ENCODE measurements at regions not wholly inside any gene's neighbourhood (a gene's known extent, or its start where the extent isn't known, plus 50 kb on each side); places are given as distances from the start of the nearest gene placed in this dataset.

GRCh38 chr2:120439637-120440384, 93.9 kb downstream of the INHBB start:
- no peak for DNase-seq (ENCODE audit: extremely low spot score)
- no peak overlapping the region for H3K27ac ChIP-seq (ENCODE audit: low read depth)
- WGBS: 92% methylated on average over 19 of the region's 19 CpGs

GRCh38 chr2:120440521-120441350, 94.8 kb downstream of the INHBB start:
- no peak overlapping the region for H3K27ac ChIP-seq (ENCODE audit: low read depth)
- DNase-seq (ENCODE audit: extremely low spot score): no peak
- no peaks in the 10 kb centered on the region for H3K36me3 ChIP-seq (ENCODE audit: insufficient read depth)
- 94% methylated on average over 17 of the region's 17 CpGs for WGBS
- H3K4me1 ChIP-seq (ENCODE audit: insufficient read depth): no peaks in the 10 kb centered on the region
- H3K4me3 ChIP-seq (ENCODE audit: low read depth, low read length): no peak overlapping the region

More at GRCh38 chr2:120439637-120440384, 93.9 kb downstream of the INHBB start:
- H3K36me3 ChIP-seq (ENCODE audit: insufficient read depth): no peaks in the 10 kb centered on the region
- no peak overlapping the region for H3K4me3 ChIP-seq (ENCODE audit: low read depth, low read length)
- H3K4me1 ChIP-seq (ENCODE audit: insufficient read depth): no peaks in the 10 kb centered on the region

GRCh38 chr2:120441351-120441700, 95.4 kb downstream of the INHBB start:
- H3K4me1 ChIP-seq (ENCODE audit: insufficient read depth): no peaks in the 10 kb centered on the region
- H3K4me3 ChIP-seq (ENCODE audit: low read depth, low read length): no peak overlapping the region
- no peak for DNase-seq (ENCODE audit: extremely low spot score)
- H3K27ac ChIP-seq (ENCODE audit: low read depth): no peak overlapping the region
- 74% methylated on average over 9 of the region's 9 CpGs for whole genome bisulfite sequencing
- no peaks in the 10 kb centered on the region for H3K36me3 ChIP-seq (ENCODE audit: insufficient read depth)

GRCh38 chr2:120441744-120442471, 96.0 kb downstream of the INHBB start:
- peak overlapping the region; percentile 16 for H3K4me3 ChIP-seq (ENCODE audit: low read depth, low read length)
- 8% methylated on average over 41 of the region's 41 CpGs for WGBS
- H3K27ac ChIP-seq (ENCODE audit: low read depth): no peak overlapping the region
- no peak for DNase-seq (ENCODE audit: extremely low spot score)
- H3K4me1 ChIP-seq (ENCODE audit: insufficient read depth): no peaks in the 10 kb centered on the region
- H3K36me3 ChIP-seq (ENCODE audit: insufficient read depth): no peaks in the 10 kb centered on the region

- 4% methylated on average over 16 of the region's 16 CpGs for WGBS
- DNase-seq (ENCODE audit: extremely low spot score): no peak
- Histone ChIP-seq H3K36me3 (ENCODE audit: insufficient read depth) (no peaks in the 10 kb centered on the region), H3K27ac (ENCODE audit: low read depth) (no peak overlapping the region), H3K4me1 (ENCODE audit: insufficient read depth) (no peaks in the 10 kb centered on the region), H3K4me3 (ENCODE audit: low read depth, low read length) (peak overlapping the region; percentile 16)
Observed at GRCh38 chr2:120442541-120442922, 96.6 kb downstream of the INHBB start.

- DNase-seq (ENCODE audit: extremely low spot score): no peak
- WGBS: 11% methylated on average over 50 of the region's 50 CpGs
- Histone ChIP-seq H3K4me1 (ENCODE audit: insufficient read depth) (no peaks in the 10 kb centered on the region), H3K27ac (ENCODE audit: low read depth) (no peak overlapping the region), H3K36me3 (ENCODE audit: insufficient read depth) (no peaks in the 10 kb centered on the region), H3K4me3 (ENCODE audit: low read depth, low read length) (peak overlapping the region; percentile 6)
Observed at GRCh38 chr2:120442923-120443571, 97.1 kb downstream of the INHBB start.

GRCh38 chr2:120443946-120444345, 98.0 kb downstream of the INHBB start:
- Histone ChIP-seq H3K27ac (ENCODE audit: low read depth) (no peak overlapping the region), H3K4me3 (ENCODE audit: low read depth, low read length) (no peak overlapping the region), H3K36me3 (ENCODE audit: insufficient read depth) (no peaks in the 10 kb centered on the region), H3K4me1 (ENCODE audit: insufficient read depth) (no peaks in the 10 kb centered on the region)
- 82% methylated on average over 4 of the region's 4 CpGs for WGBS
- DNase-seq (ENCODE audit: extremely low spot score): no peak

- 91% methylated on average over 9 of the region's 9 CpGs for WGBS
- Histone ChIP-seq H3K27ac (ENCODE audit: low read depth) (no peak overlapping the region), H3K4me3 (ENCODE audit: low read depth, low read length) (no peak overlapping the region), H3K4me1 (ENCODE audit: insufficient read depth) (no peaks in the 10 kb centered on the region), H3K36me3 (ENCODE audit: insufficient read depth) (no peaks in the 10 kb centered on the region)
- DNase-seq (ENCODE audit: extremely low spot score): no peak
Observed at GRCh38 chr2:120444691-120445240, 98.8 kb downstream of the INHBB start.

GRCh38 chr2:120445449-120446143, 99.7 kb downstream of the INHBB start:
- no peak for DNase-seq (ENCODE audit: extremely low spot score)
- 85% methylated on average over 7 of the region's 7 CpGs for WGBS
- Histone ChIP-seq H3K4me3 (ENCODE audit: low read depth, low read length) (no peak overlapping the region), H3K36me3 (ENCODE audit: insufficient read depth) (no peaks in the 10 kb centered on the region), H3K4me1 (ENCODE audit: insufficient read depth) (no peaks in the 10 kb centered on the region), H3K27ac (ENCODE audit: low read depth) (no peak overlapping the region)

GRCh38 chr2:120446236-120447126, 100.5 kb downstream of the INHBB start:
- 89% methylated on average over 14 of the region's 14 CpGs for WGBS

GRCh38 chr2:120447127-120447785, 101.3 kb downstream of the INHBB start:
- no peak for DNase-seq (ENCODE audit: extremely low spot score)
- no peaks in the 10 kb centered on the region for H3K4me1 ChIP-seq (ENCODE audit: insufficient read depth)
- 89% methylated on average over 8 of the region's 8 CpGs for WGBS
- no peak overlapping the region for H3K27ac ChIP-seq (ENCODE audit: low read depth)
- no peaks in the 10 kb centered on the region for H3K36me3 ChIP-seq (ENCODE audit: insufficient read depth)
- H3K4me3 ChIP-seq (ENCODE audit: low read depth, low read length): no peak overlapping the region

More at GRCh38 chr2:120446236-120447126, 100.5 kb downstream of the INHBB start:
- DNase-seq (ENCODE audit: extremely low spot score): no peak
- H3K36me3 ChIP-seq (ENCODE audit: insufficient read depth): no peaks in the 10 kb centered on the region
- H3K4me1 ChIP-seq (ENCODE audit: insufficient read depth): no peaks in the 10 kb centered on the region
- H3K4me3 ChIP-seq (ENCODE audit: low read depth, low read length): no peak overlapping the region
- no peak overlapping the region for H3K27ac ChIP-seq (ENCODE audit: low read depth)

Data from urinary bladder (tissue), 3 donors.